GM23338 (cell line): ENCODE measurements at regions not wholly inside any gene's neighbourhood (a gene's known extent, or its start where the extent isn't known, plus 50 kb on each side); places are given as distances from the start of the nearest gene placed in this dataset.

Experiments used
- ATAC-seq: fragments of 200-7000 bp; cut with Tn5 transposase; 3 replicates; pipeline ENCODE4 v1.9.1; 2020
- DNase-seq: peaks from one replicate; pipeline ENCODE4 v3.0.0-alpha.2; 2015; ENCODE audit warnings: low spot score
- H2AFZ ChIP-seq: fragments of 200-600 bp; sonication (generic); 2 replicates; pipeline ENCODE4 v1.8.0; 2016; ENCODE audit warnings: antibody characterized with exemption, mild to moderate bottlenecking, moderate library complexity
- H3F3A ChIP-seq: fragments of 200-600 bp; sonication (generic); replicated peaks from 2 replicates; pipeline ENCODE4 v1.8.0; 2017; ENCODE audit warnings: antibody characterized with exemption, mixed run types, low read depth
- H3K27ac ChIP-seq: fragments of 200-600 bp; sonication (generic); 2 replicates; pipeline ENCODE4 v1.6.1; 2016; ENCODE audit warnings: low read depth
- H3K27me3 ChIP-seq: fragments of 200-600 bp; sonication (generic); 2 replicates; pipeline ENCODE4 v1.8.0; 2016; ENCODE audit warnings: mild to moderate bottlenecking, mixed run types, moderate library complexity; ENCODE audit not compliant: insufficient read depth
- H3K36me3 ChIP-seq: fragments of 200-600 bp; sonication (generic); 2 replicates; pipeline ENCODE4 v1.8.0; 2016; ENCODE audit warnings: mild to moderate bottlenecking; ENCODE audit not compliant: insufficient read depth
- H3K4me1 ChIP-seq: fragments of 200-600 bp; sonication (generic); 2 replicates; pipeline ENCODE4 v1.8.0; 2016; ENCODE audit warnings: mild to moderate bottlenecking, moderate library complexity; ENCODE audit not compliant: insufficient read depth
- H3K4me2 ChIP-seq: fragments of 200-600 bp; sonication (generic); 2 replicates; pipeline ENCODE4 v1.7.1; 2017; ENCODE audit warnings: mixed run types
- H3K4me3 ChIP-seq: fragments of 200-600 bp; sonication (generic); 2 replicates; pipeline ENCODE4 v1.6.1; 2016; ENCODE audit warnings: mixed run types
- H3K79me2 ChIP-seq: fragments of 200-600 bp; sonication (generic); replicated peaks from 2 replicates; pipeline ENCODE4 v1.8.0; 2017; ENCODE audit warnings: mild to moderate bottlenecking; ENCODE audit not compliant: insufficient read depth
- H3K9me2 ChIP-seq: fragments of 200-600 bp; sonication (generic); 2 replicates; pipeline ENCODE4 v1.8.0; 2017; ENCODE audit not compliant: insufficient read depth
- H4K20me1 ChIP-seq: fragments of 200-600 bp; sonication (generic); replicated peaks from 2 replicates; pipeline ENCODE4 v1.8.0; 2017; ENCODE audit warnings: mild to moderate bottlenecking; ENCODE audit not compliant: insufficient read depth
- H3K27ac Mint-ChIP-seq: 2 replicates; pipeline ENCODE4 v1.8.0; 2020; ENCODE audit warnings: inconsistent platforms, mild to moderate bottlenecking, moderate library complexity, mixed read lengths
- H3K27me3 Mint-ChIP-seq: 3 replicates; pipeline ENCODE4 v1.8.0; 2022; ENCODE audit warnings: low read depth, mild to moderate bottlenecking, moderate library complexity, mixed read lengths, inconsistent platforms; ENCODE audit not compliant: insufficient read depth, poor library complexity
- H3K36me3 Mint-ChIP-seq: 3 replicates; pipeline ENCODE4 v1.8.0; 2021; ENCODE audit warnings: low read depth, mild to moderate bottlenecking, inconsistent platforms, moderate library complexity, mixed read lengths
- H3K4me1 Mint-ChIP-seq: 3 replicates; pipeline ENCODE4 v1.8.0; 2020; ENCODE audit warnings: mild to moderate bottlenecking, inconsistent platforms, mixed read lengths
- H3K4me3 Mint-ChIP-seq: 3 replicates; pipeline ENCODE4 v1.8.0; 2021; ENCODE audit warnings: moderate library complexity, mild to moderate bottlenecking, inconsistent platforms, mixed read lengths
- H3K9me3 Mint-ChIP-seq: 3 replicates; pipeline ENCODE4 v1.8.0; 2020; ENCODE audit warnings: moderate library complexity, mild to moderate bottlenecking, inconsistent platforms, mixed read lengths
- CTCF ChIP-seq, 2 experiments: fragments of 200-600 bp in 1 of 2; sonication (generic) in 1 of 2; conservative IDR thresholded peaks; 2 replicates each; pipeline versions ENCODE4 v1.5.1 to v1.6.1; 2016 to 2017; ENCODE audit warnings: antibody characterized with exemption in 2 of 2, low read depth in 2 of 2, mild to moderate bottlenecking in 2 of 2, moderate library complexity in 1 of 2
- ETS1 ChIP-seq: IDR thresholded peaks from 2 replicates; pipeline ENCODE4 v1.6.1; 2016; ENCODE audit warnings: antibody characterized with exemption
- EZH2 ChIP-seq: fragments of 200-600 bp; sonication (generic); IDR thresholded peaks from one replicate; pipeline ENCODE4 v1.8.0; 2017; ENCODE audit warnings: antibody characterized with exemption, mild to moderate bottlenecking, low read depth; ENCODE audit not compliant: unreplicated experiment
- JUNB ChIP-seq: IDR thresholded peaks from one replicate; pipeline ENCODE4 v1.6.1; 2016; ENCODE audit warnings: antibody characterized with exemption; ENCODE audit not compliant: unreplicated experiment
- NANOG ChIP-seq: IDR thresholded peaks from 2 replicates; pipeline ENCODE4 v1.6.1; 2016; ENCODE audit warnings: antibody characterized with exemption, borderline replicate concordance
- POLR2AphosphoS5 ChIP-seq: IDR thresholded peaks from 2 replicates; pipeline ENCODE4 v1.6.1; 2016; ENCODE audit warnings: antibody characterized with exemption, low read depth
- REST ChIP-seq: IDR thresholded peaks from one replicate; pipeline ENCODE4 v1.6.1; 2018; ENCODE audit warnings: antibody characterized with exemption; ENCODE audit not compliant: unreplicated experiment
- ZNF331 ChIP-seq: fragments of 250-450 bp; sonication (Bioruptor Pico); IDR thresholded peaks from 2 replicates; pipeline ENCODE4 v1.5.0; 2020; ENCODE audit warnings: low read depth, mild to moderate bottlenecking, moderate library complexity
- ZNF462 ChIP-seq: fragments of 250-450 bp; sonication (Bioruptor Pico); IDR thresholded peaks from 2 replicates; pipeline ENCODE4 v1.5.0; 2020; ENCODE audit warnings: mild to moderate bottlenecking, moderate library complexity

GRCh38 chr14:48140804-48141203 is 465.4 kb upstream of the MDGA2 start:
- Histone ChIP-seq H3K36me3 (no peaks in the 10 kb centered on the region), H3K27me3 (no peaks in the 10 kb centered on the region), H2AFZ (no peak overlapping the region), H3F3A (no peaks in the 10 kb centered on the region), H3K4me1 (peaks cover 14% of the 10 kb centered on the region), H4K20me1 (no peaks in the 10 kb centered on the region), H3K79me2 (no peaks in the 10 kb centered on the region), H3K9me2 (peaks cover 2% of the 10 kb centered on the region; the same call in 1 of the 2 replicates), H3K27ac (no peak overlapping the region), H3K4me2 (no peak overlapping the region), H3K4me3 (no peak overlapping the region)
- no peaks in the 10 kb centered on the region for H3K36me3 Mint-ChIP-seq
- H3K27me3 Mint-ChIP-seq, result no peaks in the 10 kb centered on the region
- ATAC-seq, result no peak
- TF ChIP-seq ZNF462 (CRISPR knock-in tag), result no peak
- no peak for TF ChIP-seq NANOG
- TF ChIP-seq POLR2AphosphoS5, result no peak
- no peak for TF ChIP-seq REST
- TF ChIP-seq EZH2, result no peak
- TF ChIP-seq JUNB, result no peak
- no peak for TF ChIP-seq CTCF (conservative IDR thresholded peaks at IDR 0.05; ENCODE audit: low read depth in 2 of 2)
- TF ChIP-seq ETS1, result no peak
- no peak for TF ChIP-seq ZNF331 (CRISPR knock-in tag)
- H3K27ac Mint-ChIP-seq, result no peak overlapping the region
- no peaks in the 10 kb centered on the region for H3K9me3 Mint-ChIP-seq
- H3K4me1 Mint-ChIP-seq, result peaks cover 16% of the 10 kb centered on the region
- DNase-seq, result no peak
- no peak overlapping the region for H3K4me3 Mint-ChIP-seq
